ENCODE measurements at regions not wholly inside any gene's neighbourhood (a gene's known extent, or its start where the extent isn't known, plus 50 kb on each side); places are given as distances from the start of the nearest gene placed in this dataset.

DNA sequence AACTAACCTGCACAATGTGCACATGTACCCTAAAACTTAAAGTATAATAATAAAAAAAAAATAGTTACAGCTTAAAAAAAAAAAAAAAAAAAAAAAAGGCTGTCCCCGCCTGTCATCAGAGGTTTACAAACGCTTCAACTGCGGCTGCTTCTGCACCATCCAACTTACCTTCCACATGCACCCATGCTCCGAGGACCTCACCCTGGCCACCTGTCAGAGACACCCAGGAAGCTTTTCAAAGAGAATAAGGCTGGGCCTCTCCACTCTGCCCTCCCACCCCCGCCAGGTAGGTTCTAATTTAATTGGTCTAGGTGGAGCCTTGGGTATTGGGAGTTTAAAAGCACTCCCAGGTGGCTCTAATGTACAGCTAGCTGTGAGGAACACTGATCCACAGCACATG, 64.9 kb downstream of the COPRS start:
- TF ChIP-seq CTCF (IDR thresholded peaks at IDR 0.05; ENCODE audit: low read length) (no peak), EZH2 (optimal IDR thresholded peaks at IDR 0.05; ENCODE audit: low read depth, low read length) (no peak)
